PC-9 (cell line): ENCODE measurements at regions not wholly inside any gene's neighbourhood (a gene's known extent, or its start where the extent isn't known, plus 50 kb on each side); places are given as distances from the start of the nearest gene placed in this dataset.

Experiments used
- BruUV-seq: library from RNA; stranded (reverse); fragments of 400-500 nt; replicated peaks from 2 replicates; lab custom pipeline; 2021; lab: Mats Ljungman, UMichigan
- CTCF ChIA-PET: fragments of 300-600 bp; sonication (Branson Sonifier 250); formaldehyde crosslinking; loops from one replicate; lab custom pipeline; 2022; ENCODE audit warnings: antibody characterized with exemption; lab: Charles Lee
- POLR2A ChIA-PET: fragments of 300-600 bp; sonication (Branson Sonifier 250); formaldehyde crosslinking; loops from one replicate; lab custom pipeline; 2022; ENCODE audit warnings: antibody characterized with exemption; ENCODE audit not compliant: unreplicated experiment; lab: Charles Lee
- DNase-seq, 2 experiments: peaks; one replicate each; pipeline versions ENCODE4 v3.0.0 to v3.0.0-alpha.2; 2015 to 2022; ENCODE audit warnings: mixed read lengths in 1 of 2
- H2AFZ ChIP-seq: fragments of 200-600 bp; sonication (generic); 2 replicates; pipeline ENCODE4 v1.8.1; 2017; ENCODE audit warnings: antibody characterized with exemption
- H3F3A ChIP-seq: fragments of 200-600 bp; sonication (generic); 2 replicates; pipeline ENCODE4 v1.8.1; 2017; ENCODE audit warnings: antibody characterized with exemption, mild to moderate bottlenecking, low read depth; ENCODE audit not compliant: insufficient read depth
- H3K27ac ChIP-seq: fragments of 200-600 bp; sonication (generic); 2 replicates; pipeline ENCODE4 v1.6.1; 2016; ENCODE audit warnings: mixed run types
- H3K27me3 ChIP-seq: fragments of 200-600 bp; sonication (generic); 2 replicates; pipeline ENCODE4 v1.6.1; 2016; ENCODE audit warnings: low read depth, mixed run types; ENCODE audit not compliant: insufficient read depth
- H3K36me3 ChIP-seq: fragments of 200-600 bp; sonication (generic); 2 replicates; pipeline ENCODE4 v1.6.1; 2016; ENCODE audit warnings: low read depth, mixed run types
- H3K4me1 ChIP-seq: fragments of 200-600 bp; sonication (generic); replicated peaks from 2 replicates; pipeline ENCODE4 v1.6.1; 2016; ENCODE audit warnings: mixed run types; ENCODE audit not compliant: insufficient read depth
- H3K4me2 ChIP-seq: fragments of 200-600 bp; sonication (generic); 2 replicates; pipeline ENCODE4 v1.6.1; 2017; ENCODE audit warnings: mixed run types
- H3K4me3 ChIP-seq: fragments of 200-600 bp; sonication (generic); 2 replicates; pipeline ENCODE4 v1.6.1; 2016; ENCODE audit warnings: mixed run types
- H3K79me2 ChIP-seq: fragments of 200-600 bp; sonication (generic); 2 replicates; pipeline ENCODE4 v1.6.1; 2017; ENCODE audit warnings: low read depth, mixed run types
- H3K9me2 ChIP-seq: fragments of 200-600 bp; sonication (generic); 2 replicates; pipeline ENCODE4 v1.8.1; 2017; ENCODE audit warnings: mild to moderate bottlenecking; ENCODE audit not compliant: insufficient read depth
- H3K9me3 ChIP-seq: fragments of 200-600 bp; sonication (generic); 2 replicates; pipeline ENCODE4 v1.8.1; 2016; ENCODE audit warnings: low read depth; ENCODE audit not compliant: insufficient read depth
- H4K20me1 ChIP-seq: fragments of 200-600 bp; sonication (generic); 2 replicates; pipeline ENCODE4 v1.8.1; 2017; ENCODE audit not compliant: insufficient read depth
- CTCF ChIP-seq: fragments of 200-600 bp; sonication (generic); conservative IDR thresholded peaks from 2 replicates; pipeline ENCODE4 v1.6.1; 2017; ENCODE audit warnings: mixed run types, antibody characterized with exemption, mild to moderate bottlenecking, moderate library complexity
- EZH2 ChIP-seq: fragments of 200-600 bp; sonication (generic); IDR thresholded peaks from 2 replicates; pipeline ENCODE4 v1.8.0; 2017; ENCODE audit warnings: antibody characterized with exemption, low read depth
- intact Hi-C: fragments of 100-400 bp; cut with micrococcal nuclease; formaldehyde crosslinking; loops from one replicate; pipeline ENCODE4 v1.10.0; 2022; ENCODE audit not compliant: unreplicated experiment

- no peak overlapping the region for H2AFZ ChIP-seq
- no peaks in the 10 kb centered on the region for H3K79me2 ChIP-seq
- H3F3A ChIP-seq = no peaks in the 10 kb centered on the region
- H3K4me1 ChIP-seq = no peaks in the 10 kb centered on the region
- POLR2A ChIA-PET = no interaction called here
- intact Hi-C loops = no loop called here
- no peak overlapping the region for H3K4me2 ChIP-seq
- H3K36me3 ChIP-seq = no peaks in the 10 kb centered on the region
- no peak overlapping the region for H3K4me3 ChIP-seq
- TF ChIP-seq EZH2 (no peak), CTCF (no peak; the same call in 1 of the 2 replicates)
- H3K9me3 ChIP-seq = no peaks in the 10 kb centered on the region
- DNase-seq = no peak
- no peaks in the 10 kb centered on the region for H3K27me3 ChIP-seq
- BruUV-seq = no TSS peak
- no peak overlapping the region for H3K27ac ChIP-seq
- no peaks in the 10 kb centered on the region for H4K20me1 ChIP-seq
- CTCF ChIA-PET = no interaction called here
- no peaks in the 10 kb centered on the region for H3K9me2 ChIP-seq
These were observed 107.8 kb upstream of the MTNR1B start for GRCh38 chr11:92861634-92862033.

DNA sequence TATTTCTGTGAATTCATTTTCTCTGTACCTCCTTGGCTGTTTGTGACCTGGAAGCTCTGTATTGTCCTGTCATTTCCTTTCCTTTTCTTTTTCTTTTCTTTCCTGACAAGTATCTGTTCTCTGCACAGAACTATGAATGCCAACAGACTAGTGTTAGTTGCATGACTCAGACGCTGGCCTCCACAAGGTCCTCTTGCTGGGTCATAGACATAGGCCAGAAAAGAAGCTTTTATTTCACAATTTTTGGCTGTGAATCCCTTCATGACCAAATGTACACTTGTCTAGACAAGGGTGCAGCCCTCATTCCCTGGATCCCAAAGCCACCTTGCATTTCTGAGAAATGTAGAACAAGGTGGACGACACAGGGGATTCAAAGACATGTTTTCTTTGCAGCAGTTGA lies 104.1 kb upstream of the MTNR1B start:
- DNase-seq = no peak
- no TSS peak for BruUV-seq
- TF ChIP-seq CTCF = no peak
- no peak for TF ChIP-seq EZH2
- no peak overlapping the region for H3K4me3 ChIP-seq
- H2AFZ ChIP-seq = no peak overlapping the region
- no peaks in the 10 kb centered on the region for H4K20me1 ChIP-seq
- no peaks in the 10 kb centered on the region for H3K9me3 ChIP-seq
- no peaks in the 10 kb centered on the region for H3K79me2 ChIP-seq
- no peaks in the 10 kb centered on the region for H3F3A ChIP-seq
- no peak overlapping the region for H3K27ac ChIP-seq
- H3K4me1 ChIP-seq = no peaks in the 10 kb centered on the region
- CTCF ChIA-PET = interaction anchor here (0.6 kb wide), 1 partner anchor 9 kb away, joined by 3 read pairs; no protein-coding TSS in a partner anchor
- H3K27me3 ChIP-seq = no peaks in the 10 kb centered on the region
- H3K4me2 ChIP-seq = no peak overlapping the region
- H3K36me3 ChIP-seq = no peaks in the 10 kb centered on the region
- intact Hi-C loops = no loop called here
- POLR2A ChIA-PET = no interaction called here
- no peaks in the 10 kb centered on the region for H3K9me2 ChIP-seq

- intact Hi-C loops = no loop called here
- TF ChIP-seq CTCF (no peak), EZH2 (no peak)
- Histone ChIP-seq H4K20me1 (no peaks in the 10 kb centered on the region), H3K27me3 (no peaks in the 10 kb centered on the region), H3K79me2 (no peaks in the 10 kb centered on the region), H3K27ac (no peak overlapping the region), H2AFZ (no peak overlapping the region), H3K4me1 (no peaks in the 10 kb centered on the region), H3K9me3 (no peaks in the 10 kb centered on the region), H3F3A (no peaks in the 10 kb centered on the region), H3K4me3 (no peak overlapping the region), H3K4me2 (no peak overlapping the region), H3K9me2 (no peaks in the 10 kb centered on the region), H3K36me3 (no peaks in the 10 kb centered on the region)
- ChIA-PET CTCF (no interaction called here), POLR2A (no interaction called here)
- no peak for DNase-seq
- BruUV-seq = no TSS peak
These were observed 102.7 kb upstream of the MTNR1B start for GRCh38 chr11:92866679-92867282.
